NCI-H82 treated with DMSO at 0.1 percent for 48 hours (cell line): ENCODE measurements at regions not wholly inside any gene's neighbourhood (a gene's known extent, or its start where the extent isn't known, plus 50 kb on each side); places are given as distances from the start of the nearest gene placed in this dataset.
"Not testable (repeated sequence)": the region's sequence is repeated elsewhere in the genome, so short reads cannot be mapped to it uniquely, and the experiment has no call there.

Source experiments
- DNase-seq: peaks from one replicate; lab custom pipeline; 2025; ENCODE audit not compliant: unreplicated experiment; lab: John Stamatoyannopoulos, UW

DNA sequence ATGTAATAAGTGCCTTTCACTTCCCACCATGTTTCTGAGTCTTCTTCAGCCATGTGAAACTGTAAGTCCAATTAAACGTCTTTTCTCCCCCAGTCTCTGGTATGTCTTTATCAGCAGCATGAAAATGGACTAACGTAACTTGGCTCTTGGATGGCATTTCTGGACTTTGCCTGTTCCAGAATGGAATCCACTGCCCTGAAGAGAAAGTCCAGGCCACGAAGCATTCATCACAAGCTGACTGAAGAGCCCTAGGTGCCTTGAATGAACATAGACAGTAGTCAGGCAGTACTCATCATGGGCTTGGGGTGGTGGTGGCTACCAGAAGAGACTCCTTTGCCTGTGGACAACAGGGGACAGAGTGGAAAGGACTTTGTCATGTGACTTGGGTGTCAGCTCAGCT, 1505.0 kb downstream of the SI start:
- no peak for DNase-seq

DNA sequence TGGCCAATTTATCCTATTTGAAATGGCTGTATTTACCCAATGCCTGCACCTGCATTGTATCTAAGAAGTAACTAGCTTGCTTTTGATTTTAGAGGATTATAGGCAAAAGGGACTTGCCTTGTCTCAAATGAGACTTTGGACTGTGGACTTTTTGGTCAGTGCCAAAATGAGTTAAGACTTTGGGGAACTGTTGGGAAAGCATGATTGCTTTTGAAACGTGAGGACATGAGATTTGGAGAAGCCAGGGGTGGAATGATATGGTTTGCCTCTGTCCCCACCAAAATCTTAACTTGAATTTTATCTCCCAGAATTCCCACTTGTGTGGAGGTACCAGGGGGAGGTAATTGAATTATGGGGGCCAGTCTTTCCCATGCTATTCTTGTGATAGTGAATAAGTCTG, 1505.4 kb downstream of the SI start:
- DNase-seq: no peak

DNA sequence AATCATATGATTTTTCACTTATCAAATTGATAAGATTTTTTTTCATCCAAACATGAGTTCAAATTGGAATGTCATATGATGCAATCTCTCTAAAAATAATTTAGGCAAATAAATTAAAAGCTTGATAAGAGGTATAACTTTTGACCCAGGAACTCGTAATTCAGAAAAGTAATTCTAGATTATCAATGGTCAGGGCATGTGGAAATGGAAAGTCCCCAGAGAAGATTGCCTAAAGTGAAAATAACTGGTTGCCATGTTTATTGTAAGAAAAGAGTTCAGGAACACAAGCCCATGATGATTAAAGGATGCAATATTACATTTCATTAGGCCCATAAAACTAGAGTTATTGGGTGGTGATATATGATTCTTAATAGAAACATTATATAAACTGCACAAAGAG, 1514.8 kb downstream of the SI start:
- no peak for DNase-seq

DNA sequence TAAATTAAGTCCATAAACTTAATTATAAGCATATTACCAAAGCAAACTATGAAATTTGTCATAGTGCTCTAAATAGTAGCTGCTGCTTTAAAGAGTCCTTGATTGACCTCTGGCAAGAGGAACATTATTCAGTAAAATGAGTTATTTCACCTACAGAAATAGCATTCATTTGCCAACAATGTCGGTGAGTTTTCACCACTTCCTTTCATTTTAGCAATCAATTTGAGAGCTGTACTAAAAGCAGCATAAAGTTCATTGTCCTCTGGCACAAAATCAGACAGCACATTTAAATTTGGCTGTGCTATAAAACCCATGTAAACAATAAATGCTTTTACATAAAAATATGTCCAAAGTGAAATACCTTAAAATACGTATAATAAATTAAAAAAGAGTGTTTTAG, 1515.7 kb downstream of the SI start:
- DNase-seq: no peak

DNA sequence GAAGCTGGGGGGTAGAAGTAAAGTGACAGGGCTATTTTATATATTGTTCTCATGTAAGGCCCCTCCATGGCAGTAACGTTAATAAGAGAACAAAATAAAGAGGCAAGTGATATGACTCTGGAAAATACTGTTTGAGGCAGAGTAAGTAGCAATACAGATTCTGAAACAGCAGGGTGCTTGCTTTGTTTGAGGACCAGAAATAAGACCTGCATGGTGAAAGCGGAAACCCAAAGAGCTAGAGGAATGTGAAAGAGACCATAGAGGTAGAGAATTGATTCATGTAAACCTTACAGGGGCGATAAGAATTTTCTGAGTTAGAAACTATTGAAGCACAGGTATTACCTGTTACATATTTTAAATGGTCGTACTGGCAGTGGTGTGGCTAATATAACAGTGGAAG, 1517.1 kb downstream of the SI start:
- DNase-seq: no peak

DNA sequence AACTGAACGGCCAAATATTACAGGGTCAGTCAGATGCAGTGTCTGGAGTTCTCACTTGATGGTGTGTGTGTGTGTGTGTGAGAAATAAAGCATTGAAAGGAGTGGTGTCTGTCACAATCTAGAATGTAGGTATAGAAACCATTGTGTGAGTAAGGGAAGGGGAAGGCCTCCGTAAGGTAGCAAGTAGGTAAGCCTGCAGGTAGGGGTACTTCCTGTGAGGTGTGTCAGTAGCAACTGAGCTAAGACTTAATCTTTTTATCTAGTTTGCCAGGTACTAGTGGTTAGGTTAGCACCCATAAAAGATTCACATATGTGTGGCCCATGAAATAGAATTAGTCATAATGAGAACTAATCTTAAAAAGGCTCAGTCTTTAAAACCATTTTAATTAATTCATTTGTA, 1517.8 kb downstream of the SI start:
- DNase-seq: no peak

DNA sequence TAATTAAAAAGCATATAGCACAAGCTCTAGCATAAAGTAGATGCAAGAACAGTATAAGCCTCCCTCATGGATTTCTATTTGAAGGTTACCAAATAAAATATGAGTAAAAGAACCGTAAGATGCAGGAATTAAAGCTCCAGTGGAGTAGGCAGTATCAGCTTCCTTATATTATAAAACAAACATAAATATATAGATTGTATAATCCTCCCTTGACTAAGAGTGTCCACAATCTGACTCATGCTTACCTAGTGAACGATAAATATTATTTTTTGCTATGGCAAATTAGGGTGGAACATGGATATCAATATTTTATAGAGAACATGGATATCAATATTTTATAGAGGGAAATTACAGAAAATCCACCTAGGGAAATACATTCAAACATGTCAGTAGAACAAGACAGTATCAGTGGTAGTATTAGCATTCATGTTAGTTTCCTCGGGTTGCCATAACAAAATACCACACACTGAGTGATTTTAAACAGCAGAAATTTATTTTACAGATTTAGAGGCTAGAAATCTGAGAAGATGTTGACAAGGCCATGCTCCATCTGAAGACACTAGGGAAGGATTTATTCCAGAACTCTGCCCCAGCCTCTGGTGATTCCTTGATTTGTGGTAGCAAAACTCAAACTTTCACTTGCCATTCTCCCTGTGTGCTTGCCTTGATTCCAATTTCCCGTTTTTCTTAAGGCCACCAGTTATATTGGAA, 1521.3 kb downstream of the SI start:
- no peak for DNase-seq

DNA sequence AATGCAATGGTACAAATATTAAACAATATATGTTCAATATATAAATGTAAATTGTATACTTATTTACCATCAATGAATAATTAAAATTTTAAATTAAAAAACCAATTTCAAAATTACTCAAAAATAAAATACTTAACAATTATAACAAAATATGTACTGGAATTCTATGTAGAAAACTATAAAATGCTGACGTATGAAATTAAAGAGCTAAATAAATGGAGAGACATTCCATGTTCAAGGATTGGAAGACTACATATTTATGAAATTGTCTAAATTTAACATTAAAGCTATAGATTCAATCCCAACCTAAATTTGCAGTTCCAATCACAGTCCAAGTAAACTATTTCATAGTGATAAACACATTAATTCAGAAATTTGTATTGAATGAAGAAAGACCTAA, 1522.4 kb downstream of the SI start:
- DNase-seq: no peak

DNA sequence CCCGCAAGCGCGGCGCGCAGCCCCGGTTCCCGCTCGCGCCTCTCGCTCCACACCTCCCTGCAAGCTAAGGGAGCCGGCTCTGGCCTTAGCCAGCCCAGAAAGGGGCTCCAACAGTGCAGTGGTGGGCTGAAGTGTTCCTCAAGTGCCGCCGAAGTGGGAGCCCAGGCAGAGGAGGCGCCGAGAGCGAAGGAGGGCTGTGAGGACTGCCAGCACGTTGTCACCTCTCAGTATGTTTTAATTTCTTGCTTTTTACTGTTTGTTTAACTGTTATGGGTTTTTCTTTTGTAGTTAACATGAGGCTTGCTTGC, 1525.7 kb downstream of the SI start:
- DNase-seq: no peak

DNA sequence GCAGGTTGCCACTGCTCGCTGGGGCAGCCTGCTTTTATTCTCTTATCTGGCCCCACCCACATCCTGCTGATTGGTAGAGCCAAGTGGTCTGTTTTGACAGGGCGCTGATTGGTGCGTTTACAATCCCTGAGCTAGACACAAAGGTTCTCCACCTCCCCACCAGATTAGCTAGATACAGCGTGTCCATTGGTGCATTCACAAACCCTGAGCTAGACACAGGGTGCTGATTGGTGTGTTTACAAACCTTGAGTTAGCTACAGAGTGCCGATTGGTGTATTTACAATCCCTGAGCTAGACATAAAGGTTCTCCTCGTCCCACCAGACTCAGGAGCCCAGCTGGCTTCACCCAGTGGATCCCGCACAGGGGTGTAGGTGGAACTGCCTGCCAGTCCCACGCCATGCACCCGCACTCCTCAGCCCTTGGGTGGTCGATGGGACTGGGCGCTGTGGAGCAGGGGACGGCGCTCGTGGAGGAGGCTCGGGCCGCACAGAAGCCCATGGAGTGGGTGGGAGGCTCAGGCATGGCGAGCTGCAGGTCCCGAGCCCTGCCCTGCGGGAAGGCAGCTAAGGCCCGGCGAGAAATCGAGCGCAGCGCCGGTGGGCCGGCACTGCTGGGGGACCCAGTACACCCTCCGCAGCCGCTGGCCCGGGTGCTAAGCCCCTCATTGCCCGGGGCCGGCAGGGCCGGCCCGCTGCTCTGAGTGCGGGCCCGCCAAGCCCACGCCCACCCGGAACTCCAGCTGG, 1526.2 kb downstream of the SI start:
- not testable (repeated sequence) for DNase-seq

DNA sequence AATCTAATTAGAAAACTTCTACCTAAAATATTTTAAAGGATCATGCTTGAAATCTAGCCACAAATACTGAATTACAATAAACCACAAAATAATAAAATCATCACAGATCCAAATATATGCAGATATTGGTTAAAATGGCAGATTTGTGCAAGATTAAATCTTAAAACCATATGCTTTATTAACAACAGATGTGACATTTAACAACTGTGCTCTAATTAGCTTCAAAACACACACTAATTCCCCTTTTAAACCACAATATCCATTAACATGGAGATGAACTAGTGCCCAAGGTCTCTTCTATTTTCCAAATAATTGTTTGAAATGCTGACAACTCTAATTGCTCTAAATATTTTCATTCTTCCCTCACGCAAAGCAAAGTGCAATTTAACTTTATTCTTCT, 1530.3 kb downstream of the SI start:
- peak; percentile 43 for DNase-seq

DNA sequence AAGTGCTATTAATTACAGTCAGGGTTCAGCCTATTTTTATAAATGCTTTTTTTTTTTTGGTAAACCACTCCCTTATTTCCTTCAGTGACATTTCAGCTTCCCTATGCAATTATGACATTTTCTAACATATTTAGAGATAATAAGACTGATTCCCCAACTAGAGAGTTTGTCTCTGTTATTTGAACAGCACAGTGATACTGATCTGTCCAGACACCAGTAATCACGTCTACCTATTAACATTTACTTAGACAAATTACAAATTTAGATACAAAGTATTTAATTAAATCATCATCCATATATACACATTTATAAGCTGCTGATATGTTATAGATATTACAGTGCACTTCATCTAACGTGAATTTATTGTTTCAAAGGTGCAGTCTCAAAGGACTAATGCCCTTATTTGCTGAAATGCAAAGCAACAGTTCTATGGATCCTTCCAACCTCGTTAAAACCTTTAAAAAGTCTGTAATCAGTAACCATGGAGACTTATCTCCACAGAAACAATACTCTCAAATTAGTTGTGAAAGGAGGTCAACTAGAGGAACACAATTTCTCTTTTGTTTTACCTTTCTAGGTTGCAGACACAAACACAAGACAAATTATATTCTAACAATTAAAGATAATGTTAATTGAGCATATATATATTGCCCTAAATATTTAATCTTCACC, 1531.1 kb downstream of the SI start:
- DNase-seq: no peak

DNA sequence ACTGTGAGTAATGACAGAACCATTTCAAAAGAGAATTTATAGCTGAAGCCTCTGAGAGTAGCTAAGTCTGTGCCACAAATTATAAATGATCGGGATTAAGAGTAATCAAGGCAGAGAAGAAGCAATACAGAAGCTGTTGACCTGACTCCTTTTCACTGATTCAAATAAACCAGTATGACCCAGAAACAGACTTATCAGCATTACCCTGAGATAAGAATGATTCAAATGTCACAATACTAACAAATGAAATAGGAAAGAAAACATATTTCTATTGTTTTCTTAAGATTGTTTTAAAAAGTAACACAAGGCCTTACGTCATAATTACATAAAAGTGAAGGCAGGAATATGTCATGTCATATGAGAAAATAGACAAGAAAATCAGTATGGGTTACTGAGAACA, 1534.6 kb downstream of the SI start:
- peak; percentile 29 for DNase-seq

DNA sequence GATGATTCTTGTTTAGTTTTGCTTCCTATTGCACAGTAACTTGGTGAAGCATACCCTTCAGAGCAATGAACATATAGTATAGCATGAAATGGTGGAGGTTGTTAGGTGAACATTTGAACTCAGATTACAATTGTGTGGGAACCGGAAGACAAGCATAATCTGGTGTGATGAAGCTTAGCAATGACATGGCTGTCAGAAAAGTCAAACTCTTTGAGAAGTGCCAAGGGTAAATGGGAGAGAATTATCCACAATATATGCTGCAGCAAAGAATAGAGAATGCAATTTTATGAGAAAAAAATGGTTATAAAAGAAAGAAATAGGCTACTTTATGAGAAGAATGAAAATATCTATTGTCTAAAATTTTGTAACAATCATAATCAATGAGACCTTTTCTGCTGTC, 1536.7 kb downstream of the SI start:
- DNase-seq: no peak

DNA sequence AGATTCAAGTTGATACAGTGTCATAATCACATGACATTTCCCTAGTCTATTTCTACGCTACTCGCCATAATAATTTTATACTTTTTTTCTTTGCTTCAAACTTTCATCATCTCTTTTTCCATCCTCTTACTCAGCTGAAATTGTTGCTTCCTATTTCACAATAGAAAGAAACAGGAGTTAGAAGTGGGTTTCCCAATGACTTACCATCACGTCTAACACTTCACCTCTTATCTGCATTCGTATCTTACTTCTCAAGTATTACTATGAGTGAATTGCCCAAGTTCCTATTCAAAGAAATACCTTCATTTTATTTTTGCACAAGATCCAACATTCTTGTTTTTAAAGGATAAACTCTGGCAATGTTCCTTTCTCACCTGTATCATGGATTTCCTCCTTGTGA, 1539.9 kb downstream of the SI start:
- DNase-seq: no peak

DNA sequence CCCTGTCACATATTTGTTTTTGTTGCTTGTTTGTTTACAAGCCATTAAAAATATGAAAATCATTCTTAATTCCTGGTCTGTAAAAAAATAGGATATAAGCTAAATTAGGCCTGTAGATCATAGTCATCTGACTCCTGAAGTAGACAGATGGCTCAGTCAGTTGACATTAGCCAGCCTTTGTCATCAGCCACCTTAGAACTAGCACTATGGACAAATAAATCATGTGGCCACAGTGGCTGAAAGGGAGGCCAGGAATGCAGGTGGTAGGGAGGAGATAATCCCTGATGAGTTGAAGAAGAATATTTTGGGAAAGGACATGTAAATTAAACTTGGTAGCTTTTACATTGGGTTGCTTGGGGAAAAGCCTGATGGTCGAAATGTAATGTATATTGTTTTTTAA, 1544.9 kb downstream of the SI start:
- no peak for DNase-seq

DNA sequence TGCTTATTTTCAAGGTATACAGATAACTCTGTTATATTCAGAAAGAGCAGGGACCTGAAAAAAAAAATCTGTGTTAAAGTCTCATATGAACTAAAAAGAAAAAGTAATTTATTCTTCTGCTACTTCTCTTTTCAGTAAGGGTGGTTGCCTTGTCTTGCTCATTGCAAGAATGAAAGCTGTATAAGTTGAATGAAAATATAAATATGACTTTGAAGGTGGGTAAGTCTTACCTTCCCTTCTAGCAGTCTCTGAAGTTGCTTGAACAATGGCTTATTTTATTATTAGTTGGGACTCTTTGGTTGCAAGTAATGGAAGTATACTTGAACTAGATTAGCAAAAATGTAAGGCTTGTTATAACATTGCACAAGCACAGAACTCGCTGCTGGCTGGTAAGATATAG, 1554.9 kb downstream of the SI start:
- no peak for DNase-seq

DNA sequence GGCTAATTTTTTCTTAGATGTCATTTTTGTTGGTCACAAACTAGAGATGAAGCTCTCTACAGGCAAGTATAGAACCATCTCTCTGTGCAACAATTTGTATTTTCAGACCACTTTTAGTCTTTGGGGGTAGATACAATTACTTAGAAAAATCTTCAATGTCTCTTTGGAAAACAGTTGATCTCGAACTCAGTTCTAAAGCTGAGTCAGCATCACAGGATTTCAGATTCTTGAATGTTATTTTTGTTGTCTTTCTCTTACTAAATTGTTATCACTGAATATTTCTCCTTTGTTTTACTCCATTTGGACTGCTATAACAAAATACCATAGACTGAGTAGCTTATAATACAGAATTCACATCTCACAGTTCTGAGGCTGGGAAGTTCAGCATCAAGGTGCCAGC, 1557.0 kb downstream of the SI start:
- no peak for DNase-seq

DNA sequence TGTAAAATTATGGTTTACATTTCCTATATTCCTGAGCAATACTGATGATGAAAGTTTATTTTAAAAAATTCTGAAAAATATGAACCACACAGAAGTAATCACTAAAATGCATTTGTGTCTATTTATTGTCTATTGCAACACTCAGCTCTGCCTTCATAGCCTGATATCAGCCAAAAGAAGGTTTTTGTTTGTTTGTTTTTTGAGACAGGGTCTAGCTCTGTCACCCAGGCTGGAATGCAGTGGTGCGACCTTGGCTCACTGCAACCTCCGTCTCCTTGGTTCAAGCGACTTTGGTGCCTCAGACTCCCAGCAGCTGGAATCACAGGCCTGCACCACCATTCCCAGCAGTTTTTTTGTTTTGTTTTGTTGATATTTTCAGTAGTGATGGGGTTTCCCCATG, 1560.2 kb downstream of the SI start:
- DNase-seq: no peak

DNA sequence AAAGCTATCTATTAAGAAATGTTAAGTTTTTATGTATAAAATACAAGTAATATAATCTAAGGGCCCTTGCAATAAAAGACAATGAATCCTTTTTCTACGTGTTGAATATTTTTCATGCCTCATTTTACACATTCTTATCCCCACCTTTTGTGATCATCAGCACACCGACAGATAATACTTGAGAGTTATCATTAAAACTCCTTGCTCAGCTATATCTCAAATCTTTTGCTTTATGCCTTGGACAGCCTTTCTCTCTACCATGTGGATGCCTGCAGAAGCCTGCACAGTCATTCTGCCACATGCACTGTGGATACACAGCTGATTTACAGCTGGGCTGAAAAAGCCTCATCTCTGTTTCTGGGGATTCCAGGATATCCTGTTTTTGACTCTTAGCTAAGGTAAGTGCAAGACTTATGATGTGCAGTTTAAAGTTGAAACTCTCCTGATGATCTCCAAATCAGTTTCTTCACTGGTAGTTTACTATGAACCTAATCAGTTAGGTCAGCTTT, 1565.1 kb downstream of the SI start:
- DNase-seq: no peak

DNA sequence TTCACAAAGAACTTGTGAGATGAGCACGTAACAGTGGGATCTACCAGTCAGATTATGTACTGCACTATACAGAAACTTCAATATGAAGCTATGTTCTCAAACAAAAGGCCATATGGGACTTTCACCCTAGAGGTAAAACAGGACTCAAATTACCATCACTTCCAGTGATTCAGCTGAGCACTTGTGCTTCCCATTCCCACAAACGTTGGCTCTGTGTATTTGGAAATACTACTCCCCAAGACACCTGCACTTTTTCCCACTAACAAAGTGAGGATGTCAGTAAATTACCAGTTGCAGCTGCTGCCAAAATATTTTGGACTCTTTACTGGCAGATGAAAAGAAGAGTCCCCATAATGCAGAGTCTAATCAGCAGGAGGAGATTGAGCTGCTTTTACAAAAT, 1570.1 kb downstream of the SI start:
- no peak for DNase-seq

DNA sequence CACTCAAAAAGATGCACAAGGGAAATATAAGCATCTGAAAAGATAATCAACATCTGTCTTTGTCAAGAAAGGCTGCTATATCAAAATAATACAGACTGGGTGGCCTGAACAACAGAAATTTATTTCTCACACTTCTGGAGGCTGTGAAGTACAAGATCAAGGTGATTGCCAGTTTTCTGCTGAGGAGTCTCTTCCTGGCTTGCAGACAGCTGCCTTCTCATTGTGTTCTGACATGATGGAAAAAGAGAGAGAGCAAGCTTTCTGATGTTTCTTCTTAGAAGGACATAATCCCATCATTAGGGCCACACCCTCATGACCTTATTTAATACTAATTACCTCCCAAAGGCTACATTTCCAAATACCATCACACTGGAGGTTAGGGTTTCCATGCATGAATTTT, 1573.3 kb downstream of the SI start:
- DNase-seq: no peak
